HEK293 (cell line): ENCODE measurements at regions not wholly inside any gene's neighbourhood (a gene's known extent, or its start where the extent isn't known, plus 50 kb on each side); places are given as distances from the start of the nearest gene placed in this dataset.

Experiments used
- CTCF ChIP-seq: fragments of 450-650 bp; formaldehyde crosslinking; IDR thresholded peaks from 2 replicates; pipeline ENCODE4 v1.5.1; 2016; ENCODE audit warnings: missing biosample characterization, missing genetic modification characterization
- EGR2 ChIP-seq: fragments of 450-650 bp; formaldehyde crosslinking; IDR thresholded peaks from 2 replicates; pipeline ENCODE4 v1.5.1; 2016; ENCODE audit warnings: low read depth, missing biosample characterization, missing genetic modification characterization
- KLF10 ChIP-seq: fragments of 450-650 bp; IDR thresholded peaks from 2 replicates; pipeline ENCODE4 v1.5.1; 2018; ENCODE audit warnings: missing biosample characterization, mild to moderate bottlenecking, missing genetic modification characterization
- TCF7L2 ChIP-seq: IDR thresholded peaks from 2 replicates; pipeline ENCODE4 v1.6.1; 2011; ENCODE audit warnings: low read depth, mild to moderate bottlenecking, inconsistent platforms, low read length, moderate library complexity, borderline replicate concordance
- ZBTB21 ChIP-seq: fragments of 450-650 bp; formaldehyde crosslinking; IDR thresholded peaks from 2 replicates; pipeline ENCODE4 v1.5.1; 2017; ENCODE audit warnings: missing biosample characterization, missing genetic modification characterization
- ZNF23 ChIP-seq: fragments of 450-650 bp; formaldehyde crosslinking; IDR thresholded peaks from 2 replicates; pipeline ENCODE4 v1.5.1; 2016; ENCODE audit warnings: missing biosample characterization, missing genetic modification characterization, borderline replicate concordance
- ZNF792 ChIP-seq: fragments of 450-650 bp; formaldehyde crosslinking; IDR thresholded peaks from 2 replicates; pipeline ENCODE4 v1.5.1; 2016; ENCODE audit warnings: missing biosample characterization, missing genetic modification characterization

DNA sequence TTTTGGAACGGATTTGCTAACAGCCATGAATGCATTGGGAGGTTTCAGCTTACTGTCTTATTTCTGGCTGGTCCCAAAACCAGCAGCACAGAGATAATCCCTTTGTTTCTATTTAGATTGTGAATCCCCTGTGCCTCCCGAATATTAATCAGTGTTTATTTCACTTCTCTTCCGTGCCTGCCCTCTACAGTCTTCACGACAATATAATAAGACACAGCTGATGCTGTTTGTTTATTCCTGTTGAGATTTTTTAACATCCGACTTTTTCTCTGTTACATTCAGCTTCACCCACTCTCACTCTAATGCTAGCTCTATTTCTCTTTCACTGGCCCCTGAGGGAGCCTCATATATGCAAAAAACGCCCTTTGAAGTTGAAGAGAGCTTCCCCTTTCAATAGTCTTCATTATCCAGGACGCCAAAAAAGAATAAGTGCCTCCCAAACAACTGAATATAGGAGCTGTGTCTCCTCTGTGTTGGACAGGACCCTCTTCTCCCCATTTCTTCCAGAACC, 995.3 kb downstream of the ROBO2 start:
- TF ChIP-seq TCF7L2 (no peak), ZBTB21 (tag by site-specific recombination) (no peak), ZNF792 (tag by site-specific recombination) (no peak), CTCF (no peak), ZNF23 (tag by site-specific recombination) (no peak), EGR2 (tag by site-specific recombination) (no peak), KLF10 (tag by site-specific recombination) (no peak)
